Prostate gland (tissue), 1 donor: ENCODE measurements at regions not wholly inside any gene's neighbourhood (a gene's known extent, or its start where the extent isn't known, plus 50 kb on each side); places are given as distances from the start of the nearest gene placed in this dataset.
"Not testable (repeated sequence)": the region's sequence is repeated elsewhere in the genome, so short reads cannot be mapped to it uniquely, and the experiment has no call there.

ENCODE experiments used
- POLR2A ChIP-seq: fragments of 450-650 bp; IDR thresholded peaks from one replicate; pipeline ENCODE4 v1.6.1; 2016; ENCODE audit warnings: antibody characterized with exemption, mild to moderate bottlenecking
- POLR2AphosphoS5 ChIP-seq: sonication (generic); formaldehyde crosslinking; IDR thresholded peaks from one replicate; pipeline ENCODE4 v1.6.1; 2017; ENCODE audit warnings: antibody characterized with exemption

- not testable (repeated sequence) for TF ChIP-seq POLR2AphosphoS5, POLR2A
Observed at GRCh38 chr5:1596462-1597092, 72.8 kb upstream of the LPCAT1 start.
